Naive thymus-derived CD4-positive, alpha-beta T cell (primary cell): ENCODE measurements at regions not wholly inside any gene's neighbourhood (a gene's known extent, or its start where the extent isn't known, plus 50 kb on each side); places are given as distances from the start of the nearest gene placed in this dataset.

Experiments used
- ATAC-seq: fragments of 150-1000 bp; cut with Tn5 transposase; 2 replicates; pipeline ENCODE4 v1.10.0; 2021; ENCODE audit warnings: mild to moderate bottlenecking, moderate library complexity
- CTCF ChIA-PET: fragments of 350-600 bp; sonication (Branson Sonifier 250); formaldehyde crosslinking; loops from one replicate; lab custom pipeline; 2021; ENCODE audit warnings: antibody characterized with exemption; lab: Charles Lee
- POLR2A ChIA-PET: fragments of 350-600 bp; sonication (Branson Sonifier 250); formaldehyde crosslinking; loops from one replicate; lab custom pipeline; 2021; ENCODE audit warnings: antibody characterized with exemption, inconsistent platforms; lab: Charles Lee
- DNase-seq, 9 donors: peaks; one replicate each; pipeline versions ENCODE4 v3.0.0 to v3.0.0-alpha.2; 2020 to 2022; ENCODE audit warnings: mixed read lengths in 1 of 9
- H3K27ac ChIP-seq: one replicate; pipeline ENCODE4 v1.7.0; 2013; ENCODE audit warnings: mild to moderate bottlenecking, low read depth, low read length, moderate library complexity
- H3K27me3 ChIP-seq, 2 donors: one replicate each; pipeline ENCODE4 v1.7.0; 2013; ENCODE audit warnings: low read length in 2 of 2, mild to moderate bottlenecking in 2 of 2, moderate library complexity in 2 of 2; ENCODE audit not compliant: control insufficient read depth in 2 of 2, insufficient read depth in 2 of 2
- H3K36me3 ChIP-seq, 3 experiments: 1 replicate in 2 of 3; 2 replicates in 1 of 3; pipeline ENCODE4 v1.7.0; 2013; ENCODE audit warnings: low read length in 3 of 3, mild to moderate bottlenecking in 3 of 3, moderate library complexity in 1 of 3; ENCODE audit not compliant: insufficient read depth in 3 of 3, control insufficient read depth in 2 of 3
- H3K4me1 ChIP-seq, 2 donors: one replicate each; pipeline ENCODE4 v1.7.0; 2013; ENCODE audit warnings: low read length in 2 of 2, mild to moderate bottlenecking in 2 of 2, moderate library complexity in 1 of 2; ENCODE audit not compliant: control insufficient read depth in 2 of 2, insufficient read depth in 2 of 2
- H3K4me3 ChIP-seq: 2 replicates; pipeline ENCODE4 v1.7.0; 2013; ENCODE audit warnings: mild to moderate bottlenecking, low read length
- H3K9me3 ChIP-seq, 3 experiments: 1 replicate in 2 of 3; 2 replicates in 1 of 3; pipeline ENCODE4 v1.7.0; 2013; ENCODE audit warnings: low read length in 3 of 3; ENCODE audit not compliant: control insufficient read depth in 2 of 3
- H3K27ac Mint-ChIP-seq, 9 donors: one replicate each; pipeline ENCODE4 v1.8.0; 2020 to 2022; ENCODE audit warnings: mixed read lengths in 9 of 9, mild to moderate bottlenecking in 8 of 9, moderate library complexity in 5 of 9, inconsistent platforms in 2 of 9
- H3K27me3 Mint-ChIP-seq, 5 donors: one replicate each; pipeline ENCODE4 v1.8.0; 2021 to 2022; ENCODE audit warnings: mixed read lengths in 5 of 5, mild to moderate bottlenecking in 1 of 5
- H3K36me3 Mint-ChIP-seq, 5 donors: one replicate each; pipeline ENCODE4 v1.8.0; 2020 to 2022; ENCODE audit warnings: mixed read lengths in 5 of 5, mild to moderate bottlenecking in 3 of 5, inconsistent platforms in 1 of 5
- H3K4me1 Mint-ChIP-seq, 7 donors: one replicate each; pipeline ENCODE4 v1.8.0; 2020 to 2022; ENCODE audit warnings: mixed read lengths in 7 of 7, mild to moderate bottlenecking in 3 of 7, inconsistent platforms in 1 of 7
- H3K4me3 Mint-ChIP-seq, 10 donors: one replicate each; pipeline ENCODE4 v1.8.0; 2020 to 2022; ENCODE audit warnings: mild to moderate bottlenecking in 10 of 10, mixed read lengths in 10 of 10, moderate library complexity in 6 of 10, inconsistent platforms in 2 of 10
- H3K9me3 Mint-ChIP-seq, 11 donors: one replicate each; pipeline ENCODE4 v1.8.0; 2020 to 2022; ENCODE audit warnings: mixed read lengths in 11 of 11, mild to moderate bottlenecking in 4 of 11, inconsistent platforms in 1 of 11, moderate library complexity in 1 of 11
- intact Hi-C, 2 donors: fragments of 100-400 bp; cut with micrococcal nuclease; formaldehyde crosslinking; loops; one replicate each; pipeline ENCODE4 v1.15.1; 2023

- no peak overlapping the region for H3K4me3 ChIP-seq
- H3K27me3 Mint-ChIP-seq: no peaks in the 10 kb centered on the region
- no peak overlapping the region for H3K4me3 Mint-ChIP-seq
- no peaks in the 10 kb centered on the region for H3K4me1 ChIP-seq
- H3K9me3 Mint-ChIP-seq: peaks cover 0 to 18% (median 4%) of the 10 kb centered on the region in 11 donors
- H3K36me3 ChIP-seq: no peaks in the 10 kb centered on the region
- ChIA-PET POLR2A (no interaction called here), CTCF (interaction anchor here (0.7 kb wide), 1 partner anchor 782 kb away, joined by 3 read pairs; no protein-coding TSS in a partner anchor)
- no peaks in the 10 kb centered on the region for H3K9me3 ChIP-seq
- ATAC-seq (no peak), DNase-seq (no peak)
- no peak overlapping the region for H3K27ac ChIP-seq
- no peaks in the 10 kb centered on the region for H3K27me3 ChIP-seq
- no peaks in the 10 kb centered on the region for H3K4me1 Mint-ChIP-seq
- H3K36me3 Mint-ChIP-seq: no peaks in the 10 kb centered on the region
- intact Hi-C loops: no loop called here
- H3K27ac Mint-ChIP-seq: no peak overlapping the region
These were observed 448.7 kb upstream of the MIR17HG start for GRCh38 chr13:90898811-90899210.

GRCh38 chr13:90899416-90899815, 448.1 kb upstream of the MIR17HG start:
- Mint-ChIP-seq H3K4me1 (no peaks in the 10 kb centered on the region), H3K27ac (no peak overlapping the region), H3K27me3 (no peaks in the 10 kb centered on the region), H3K4me3 (no peak overlapping the region), H3K9me3 (peaks cover 0 to 20% (median 4%) of the 10 kb centered on the region in 11 donors), H3K36me3 (no peaks in the 10 kb centered on the region)
- DNase-seq: no peak
- Histone ChIP-seq H3K27ac (no peak overlapping the region), H3K9me3 (no peaks in the 10 kb centered on the region), H3K36me3 (no peaks in the 10 kb centered on the region), H3K4me1 (no peaks in the 10 kb centered on the region), H3K27me3 (no peaks in the 10 kb centered on the region), H3K4me3 (no peak overlapping the region)
- ATAC-seq: no peak
- POLR2A ChIA-PET: no interaction called here
- CTCF ChIA-PET: no interaction called here
- intact Hi-C loops: no loop called here

GRCh38 chr13:90902255-90902654, 445.2 kb upstream of the MIR17HG start:
- peaks cover 0 to 35% (median 9%) of the 10 kb centered on the region in 11 donors for H3K9me3 Mint-ChIP-seq
- ChIA-PET CTCF (no interaction called here), POLR2A (no interaction called here)
- no peak overlapping the region for H3K4me3 Mint-ChIP-seq
- Histone ChIP-seq H3K4me1 (no peaks in the 10 kb centered on the region), H3K9me3 (no peaks in the 10 kb centered on the region), H3K36me3 (no peaks in the 10 kb centered on the region), H3K27me3 (no peaks in the 10 kb centered on the region), H3K4me3 (no peak overlapping the region), H3K27ac (no peak overlapping the region)
- no peaks in the 10 kb centered on the region for H3K27me3 Mint-ChIP-seq
- H3K36me3 Mint-ChIP-seq: no peaks in the 10 kb centered on the region
- H3K4me1 Mint-ChIP-seq: no peaks in the 10 kb centered on the region
- DNase-seq: no peak
- no peak overlapping the region for H3K27ac Mint-ChIP-seq
- ATAC-seq: no peak
- intact Hi-C loops: no loop called here

- H3K27me3 ChIP-seq: no peaks in the 10 kb centered on the region
- H3K9me3 ChIP-seq: no peaks in the 10 kb centered on the region
- H3K36me3 ChIP-seq: no peaks in the 10 kb centered on the region
- intact Hi-C loops: no loop called here
- H3K27me3 Mint-ChIP-seq: no peaks in the 10 kb centered on the region
- ATAC-seq: no peak
- H3K4me3 Mint-ChIP-seq: no peak overlapping the region
- no peak overlapping the region for H3K27ac ChIP-seq
- H3K4me1 Mint-ChIP-seq: no peaks in the 10 kb centered on the region
- CTCF ChIA-PET: no interaction called here
- no peaks in the 10 kb centered on the region for H3K36me3 Mint-ChIP-seq
- POLR2A ChIA-PET: no interaction called here
- H3K4me3 ChIP-seq: no peak overlapping the region
- H3K9me3 Mint-ChIP-seq: peaks cover 0 to 44% (median 15%) of the 10 kb centered on the region in 11 donors
- DNase-seq: no peak
- H3K4me1 ChIP-seq: no peaks in the 10 kb centered on the region
- H3K27ac Mint-ChIP-seq: no peak overlapping the region
These were observed 440.9 kb upstream of the MIR17HG start for GRCh38 chr13:90906554-90906953.

- ATAC-seq: no peak
These were observed 438.7 kb upstream of the MIR17HG start for GRCh38 chr13:90908792-90909191.

GRCh38 chr13:90910018-90910639, 437.4 kb upstream of the MIR17HG start:
- intact Hi-C loops: no loop called here
- ATAC-seq (no peak), DNase-seq (no peak)
- no peaks in the 10 kb centered on the region for H3K27me3 ChIP-seq
- peaks cover 0 to 30% (median 9%) of the 10 kb centered on the region in 11 donors for H3K9me3 Mint-ChIP-seq
- POLR2A ChIA-PET: no interaction called here
- no peaks in the 10 kb centered on the region for H3K36me3 Mint-ChIP-seq
- H3K9me3 ChIP-seq: no peaks in the 10 kb centered on the region
- no peak overlapping the region for H3K4me3 Mint-ChIP-seq
- H3K4me1 Mint-ChIP-seq: no peaks in the 10 kb centered on the region
- H3K4me1 ChIP-seq: no peaks in the 10 kb centered on the region
- H3K27ac ChIP-seq: no peak overlapping the region
- CTCF ChIA-PET: no interaction called here
- no peaks in the 10 kb centered on the region for H3K27me3 Mint-ChIP-seq
- H3K27ac Mint-ChIP-seq: no peak overlapping the region
- no peaks in the 10 kb centered on the region for H3K36me3 ChIP-seq
- H3K4me3 ChIP-seq: no peak overlapping the region

More at GRCh38 chr13:90908792-90909191, 438.7 kb upstream of the MIR17HG start:
- Histone ChIP-seq H3K4me3 (no peak overlapping the region), H3K36me3 (no peaks in the 10 kb centered on the region), H3K27ac (no peak overlapping the region), H3K27me3 (no peaks in the 10 kb centered on the region), H3K9me3 (no peaks in the 10 kb centered on the region), H3K4me1 (no peaks in the 10 kb centered on the region)
- Mint-ChIP-seq H3K27ac (no peak overlapping the region), H3K36me3 (no peaks in the 10 kb centered on the region), H3K4me3 (no peak overlapping the region), H3K27me3 (no peaks in the 10 kb centered on the region), H3K4me1 (no peaks in the 10 kb centered on the region), H3K9me3 (peaks cover 0 to 35% (median 11%) of the 10 kb centered on the region in 11 donors)
- DNase-seq: no peak
- ChIA-PET CTCF (no interaction called here), POLR2A (no interaction called here)
- intact Hi-C loops: no loop called here

- H3K36me3 Mint-ChIP-seq: no peaks in the 10 kb centered on the region
- H3K4me3 Mint-ChIP-seq: no peak overlapping the region
- peaks cover 0 to 16% (median 4%) of the 10 kb centered on the region in 11 donors for H3K9me3 Mint-ChIP-seq
- no peaks in the 10 kb centered on the region for H3K27me3 ChIP-seq
- H3K27ac ChIP-seq: no peak overlapping the region
- POLR2A ChIA-PET: no interaction called here
- no peak overlapping the region for H3K4me3 ChIP-seq
- no peaks in the 10 kb centered on the region for H3K4me1 Mint-ChIP-seq
- no peaks in the 10 kb centered on the region for H3K36me3 ChIP-seq
- DNase-seq: no peak
- no peak for ATAC-seq
- H3K27ac Mint-ChIP-seq: no peak overlapping the region
- H3K27me3 Mint-ChIP-seq: no peaks in the 10 kb centered on the region
- CTCF ChIA-PET: no interaction called here
- intact Hi-C loops: no loop called here
- no peaks in the 10 kb centered on the region for H3K9me3 ChIP-seq
- H3K4me1 ChIP-seq: no peaks in the 10 kb centered on the region
These were observed 435.2 kb upstream of the MIR17HG start for GRCh38 chr13:90912247-90912646.
